H1 (cell line): ENCODE measurements at regions not wholly inside any gene's neighbourhood (a gene's known extent, or its start where the extent isn't known, plus 50 kb on each side); places are given as distances from the start of the nearest gene placed in this dataset.

Experiments
- EZH2 ChIP-seq: fragments of 200-600 bp; sonication (generic); IDR thresholded peaks from 2 replicates; pipeline ENCODE4 v1.7.1; 2012; ENCODE audit warnings: low read depth, mild to moderate bottlenecking, moderate library complexity, low read length, inconsistent platforms; ENCODE audit not compliant: severe bottlenecking
- SIRT6 ChIP-seq: IDR thresholded peaks from one replicate; pipeline ENCODE4 v1.7.1; 2012; ENCODE audit warnings: low read length, inconsistent platforms
- TF ChIP-seq, protein P1 (sequence below), 3 experiments: IDR thresholded peaks; 1 replicate in 2 of 3; 2 replicates in 1 of 3; pipeline versions ENCODE4 v1.5.1 to v1.6.1; 2011; ENCODE audit warnings: low read length in 3 of 3, mild to moderate bottlenecking in 3 of 3, inconsistent platforms in 2 of 3, low read depth in 1 of 3, moderate library complexity in 1 of 3; ENCODE audit not compliant: insufficient read depth in 1 of 3; ENCODE audit errors: control extremely low read depth in 1 of 3

DNA sequence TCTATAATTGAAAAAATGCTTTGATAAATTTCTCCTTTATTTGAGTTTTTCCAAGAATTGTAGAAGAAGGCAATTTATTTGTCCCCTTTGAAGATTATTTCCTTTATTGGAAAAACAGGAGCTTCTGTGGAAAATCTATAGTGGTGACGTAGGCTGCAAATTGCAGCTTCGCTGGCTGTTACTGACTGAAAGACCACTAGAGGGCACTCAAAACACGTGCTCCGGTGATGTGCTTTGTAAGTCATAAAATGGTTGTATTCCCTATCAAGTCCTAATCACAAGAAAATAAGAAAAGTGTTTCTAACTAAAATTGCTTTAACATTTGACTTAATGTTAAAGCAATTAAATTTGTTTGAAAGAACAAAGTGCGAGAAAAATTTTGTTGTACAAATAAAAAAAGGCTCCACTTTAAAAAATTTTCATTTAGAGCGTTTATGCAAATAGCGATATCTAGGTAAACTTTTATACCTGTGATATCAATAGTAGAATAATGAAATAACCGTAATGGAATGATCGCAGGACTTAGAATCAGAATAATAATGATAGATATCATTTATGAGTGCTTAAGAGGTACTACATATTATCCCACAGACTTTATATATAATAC lies 638.2 kb upstream of the SPRY2 start (continued):
- TF ChIP-seq, protein P1, sequence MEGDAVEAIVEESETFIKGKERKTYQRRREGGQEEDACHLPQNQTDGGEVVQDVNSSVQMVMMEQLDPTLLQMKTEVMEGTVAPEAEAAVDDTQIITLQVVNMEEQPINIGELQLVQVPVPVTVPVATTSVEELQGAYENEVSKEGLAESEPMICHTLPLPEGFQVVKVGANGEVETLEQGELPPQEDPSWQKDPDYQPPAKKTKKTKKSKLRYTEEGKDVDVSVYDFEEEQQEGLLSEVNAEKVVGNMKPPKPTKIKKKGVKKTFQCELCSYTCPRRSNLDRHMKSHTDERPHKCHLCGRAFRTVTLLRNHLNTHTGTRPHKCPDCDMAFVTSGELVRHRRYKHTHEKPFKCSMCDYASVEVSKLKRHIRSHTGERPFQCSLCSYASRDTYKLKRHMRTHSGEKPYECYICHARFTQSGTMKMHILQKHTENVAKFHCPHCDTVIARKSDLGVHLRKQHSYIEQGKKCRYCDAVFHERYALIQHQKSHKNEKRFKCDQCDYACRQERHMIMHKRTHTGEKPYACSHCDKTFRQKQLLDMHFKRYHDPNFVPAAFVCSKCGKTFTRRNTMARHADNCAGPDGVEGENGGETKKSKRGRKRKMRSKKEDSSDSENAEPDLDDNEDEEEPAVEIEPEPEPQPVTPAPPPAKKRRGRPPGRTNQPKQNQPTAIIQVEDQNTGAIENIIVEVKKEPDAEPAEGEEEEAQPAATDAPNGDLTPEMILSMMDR (IDR thresholded peaks at IDR 0.05; ENCODE audit: control extremely low read depth in 1 of 3, insufficient read depth in 1 of 3, low read depth in 1 of 3, low read length in 3 of 3): peak; percentile 48 to 78 (median 74)
- TF ChIP-seq EZH2 (no peak), SIRT6 (no peak)
